Hypothalamus (tissue), 51 donors: ENCODE measurements at regions not wholly inside any gene's neighbourhood (a gene's known extent, or its start where the extent isn't known, plus 50 kb on each side); places are given as distances from the start of the nearest gene placed in this dataset.

Experiments used
- DNase-seq, 51 donors: peaks; one replicate each; lab custom pipeline; 2025; lab: John Stamatoyannopoulos, UW

DNA sequence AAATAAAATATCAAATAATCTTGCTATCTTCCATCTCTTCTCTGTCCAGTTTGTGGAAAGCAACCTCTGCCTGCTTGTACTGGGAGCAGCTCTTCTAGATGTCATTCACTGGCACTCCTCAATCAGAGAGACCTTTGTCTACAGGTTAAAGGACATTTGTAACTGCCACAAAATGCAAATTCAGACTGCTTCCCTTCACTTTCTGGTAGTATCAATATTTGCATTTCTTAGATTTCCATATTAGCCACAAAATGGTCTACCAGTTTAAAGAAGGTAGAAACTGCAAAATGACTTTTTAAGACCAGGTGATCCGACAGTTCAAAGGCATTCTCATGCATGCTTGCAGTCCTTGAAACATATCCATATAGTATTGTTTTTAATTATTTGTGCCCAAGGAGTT, 51.7 kb upstream of the RCN1 start:
- DNase-seq = no peak

DNA sequence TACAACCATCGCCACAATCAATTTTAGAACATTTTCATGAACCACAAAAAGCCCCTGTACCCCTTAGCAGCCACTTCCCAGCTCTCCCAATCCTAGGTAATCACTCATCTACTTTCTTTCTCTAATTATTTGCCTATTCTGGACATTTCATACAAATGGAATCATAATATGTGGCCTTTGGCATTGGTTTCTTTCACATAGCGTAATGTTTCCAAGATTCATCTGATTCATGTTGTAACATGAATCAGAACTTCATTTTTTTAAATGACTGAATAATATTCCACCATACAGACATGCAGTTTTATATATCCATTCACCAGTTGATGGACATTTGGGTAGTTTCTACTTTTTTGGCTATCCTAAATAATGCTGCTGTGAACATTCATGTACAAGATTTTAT, 56.2 kb upstream of the RCN1 start:
- DNase-seq = no peak

GRCh38 chr11:32034149-32034548, 56.7 kb upstream of the RCN1 start:
- no peak for DNase-seq

DNA sequence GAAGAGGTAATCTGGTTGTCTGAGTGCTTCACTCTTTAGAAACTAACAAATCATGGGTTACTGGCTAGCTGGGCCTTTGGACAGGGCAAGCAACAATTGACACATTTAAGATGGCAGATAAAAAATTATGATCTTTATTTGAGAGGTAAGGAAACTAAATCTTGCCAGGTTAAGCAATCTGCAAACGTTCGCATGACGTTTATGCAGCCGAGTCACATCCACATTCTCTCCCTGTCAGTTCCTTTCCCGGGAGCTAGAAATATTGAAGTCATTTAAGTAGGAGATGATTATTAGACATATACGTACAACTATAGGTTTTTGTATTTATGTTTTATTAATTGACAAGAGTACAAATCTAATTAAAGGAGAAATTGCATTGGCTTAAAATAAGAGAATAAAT, 57.4 kb upstream of the RCN1 start:
- DNase-seq = no peak

DNA sequence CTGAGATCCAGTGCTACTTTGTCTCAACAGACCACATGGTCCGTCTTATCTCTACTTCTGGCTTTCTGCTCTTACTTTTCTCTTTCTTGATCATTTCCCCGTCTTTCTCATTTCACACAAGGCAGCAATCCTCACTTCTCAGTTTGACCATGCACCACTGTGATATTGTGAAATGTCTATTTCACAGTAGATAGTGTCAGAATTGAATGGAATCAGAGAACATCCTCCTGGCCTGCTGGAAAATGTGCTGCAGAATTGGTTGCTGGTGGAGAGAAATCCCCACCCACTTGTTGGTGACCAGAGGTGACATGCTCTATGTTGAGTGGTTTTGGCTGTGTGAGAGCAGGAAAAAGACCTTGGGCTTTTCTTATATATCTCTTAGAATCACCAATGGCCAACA, 57.8 kb upstream of the RCN1 start:
- no peak for DNase-seq

- no peak for DNase-seq
These were observed 58.4 kb upstream of the RCN1 start for GRCh38 chr11:32032478-32032877.

DNA sequence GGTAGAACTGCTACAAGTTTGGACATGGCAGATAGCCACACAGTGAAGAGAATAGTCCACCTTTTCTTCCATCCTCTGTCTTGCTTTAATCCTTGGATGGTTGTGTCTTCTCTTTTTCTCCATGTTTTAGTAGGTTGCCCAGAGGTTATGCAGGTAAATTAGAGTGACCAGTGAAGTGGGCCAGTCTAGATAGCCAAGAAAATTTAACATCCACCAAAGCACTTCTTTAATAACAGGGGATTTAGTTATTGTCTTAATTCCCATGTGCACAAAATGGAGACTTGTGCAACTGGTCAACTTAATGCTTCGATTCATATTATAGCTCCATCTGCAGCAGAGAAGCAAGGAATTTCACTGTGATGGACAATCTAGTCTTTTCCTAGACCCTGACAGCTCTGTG, 58.8 kb upstream of the RCN1 start:
- no peak for DNase-seq

GRCh38 chr11:32030875-32031503, 59.9 kb upstream of the RCN1 start:
- DNase-seq = no peak

GRCh38 chr11:32029721-32030120, 61.2 kb upstream of the RCN1 start:
- peak in 7 of 51 donors; percentile 3 to 55 (median 17) for DNase-seq

GRCh38 chr11:32028201-32028600, 62.7 kb upstream of the RCN1 start:
- DNase-seq = no peak

DNA sequence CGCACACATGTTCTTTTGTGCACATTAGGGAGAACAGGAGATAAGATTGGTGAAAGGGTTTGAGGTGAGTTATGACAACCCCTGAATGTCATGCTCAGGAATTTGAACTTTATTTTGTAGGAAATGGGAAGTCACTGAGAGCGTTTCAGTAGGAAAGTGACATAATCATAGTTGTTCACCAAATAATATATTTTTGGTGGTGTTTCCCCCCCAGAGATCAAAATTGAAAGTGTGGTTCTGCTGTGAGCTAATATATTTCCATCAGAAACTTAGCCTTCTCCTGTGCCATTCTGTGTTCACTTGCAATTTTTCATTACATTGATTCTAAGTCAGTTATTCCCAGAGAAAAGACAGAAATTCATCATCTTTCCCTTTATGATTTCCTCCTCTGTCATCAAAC, 64.1 kb upstream of the RCN1 start:
- no peak for DNase-seq

- DNase-seq = no peak
These were observed 65.9 kb upstream of the RCN1 start for GRCh38 chr11:32024948-32025347.

DNA sequence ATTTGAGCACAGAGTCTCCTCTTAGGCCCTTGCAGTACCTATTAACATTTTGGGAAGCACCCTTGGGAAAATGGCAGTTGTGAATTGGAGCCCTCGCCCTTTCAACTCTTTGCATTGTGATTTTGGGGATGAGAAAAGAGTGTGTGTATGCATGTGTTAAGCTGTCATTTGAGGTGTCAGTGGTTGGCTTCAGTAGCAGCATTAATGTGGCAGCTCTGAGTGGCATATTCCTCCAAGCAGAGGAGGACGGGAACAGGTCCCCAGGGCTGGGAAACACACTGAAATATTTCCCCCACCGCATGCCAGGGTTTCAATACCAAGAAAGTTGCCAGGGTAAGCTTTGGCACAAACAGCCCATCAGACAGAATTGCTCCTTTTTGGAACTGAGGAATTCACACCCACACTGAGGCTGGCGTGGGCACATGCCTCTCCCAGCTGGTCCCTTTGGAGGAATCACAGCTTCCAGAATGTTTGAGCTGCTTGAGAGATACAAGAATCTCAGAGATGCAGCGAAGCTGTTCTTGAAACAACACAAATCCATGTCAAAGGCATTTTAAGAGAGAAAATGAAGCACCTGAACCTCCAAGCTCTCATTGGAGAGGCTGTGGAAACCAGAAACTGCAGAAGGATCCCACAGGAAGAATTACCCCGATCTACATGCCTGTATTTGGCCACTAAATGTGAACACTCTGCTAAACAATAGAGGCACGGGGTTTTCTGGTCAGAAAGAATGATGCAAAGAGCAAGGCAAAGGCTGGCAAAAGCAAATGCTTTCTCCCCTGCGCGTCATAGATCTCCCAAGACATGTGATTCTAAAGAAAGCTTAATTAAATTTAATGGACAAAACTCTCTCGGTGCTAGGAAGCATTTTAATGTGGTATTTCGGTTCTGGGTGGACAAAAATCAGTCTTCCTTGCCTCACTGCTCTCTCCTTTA, 67.2 kb upstream of the RCN1 start:
- DNase-seq = peak in 7 of 51 donors; percentile 5 to 13 (median 8)

GRCh38 chr11:32018672-32019071, 72.2 kb upstream of the RCN1 start:
- no peak for DNase-seq

DNA sequence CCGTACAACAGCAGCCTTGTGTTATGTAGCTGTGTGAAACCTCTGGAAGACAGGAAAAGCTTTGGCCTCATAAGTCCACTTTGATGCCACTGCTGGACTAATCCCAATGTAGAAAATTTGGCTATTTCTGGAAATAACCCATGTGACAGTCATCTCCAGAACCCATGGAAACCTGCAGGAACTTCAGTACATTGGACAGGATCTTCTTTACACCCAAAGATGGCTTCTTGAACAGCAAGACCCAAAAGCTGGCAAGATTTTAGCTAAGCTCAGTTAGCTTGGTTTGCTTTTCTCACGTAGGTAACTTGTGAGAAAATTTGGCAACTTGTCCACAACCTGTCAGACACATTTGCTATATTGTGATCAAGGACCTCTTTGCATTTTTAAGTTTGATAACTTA, 74.8 kb upstream of the RCN1 start:
- no peak for DNase-seq

DNA sequence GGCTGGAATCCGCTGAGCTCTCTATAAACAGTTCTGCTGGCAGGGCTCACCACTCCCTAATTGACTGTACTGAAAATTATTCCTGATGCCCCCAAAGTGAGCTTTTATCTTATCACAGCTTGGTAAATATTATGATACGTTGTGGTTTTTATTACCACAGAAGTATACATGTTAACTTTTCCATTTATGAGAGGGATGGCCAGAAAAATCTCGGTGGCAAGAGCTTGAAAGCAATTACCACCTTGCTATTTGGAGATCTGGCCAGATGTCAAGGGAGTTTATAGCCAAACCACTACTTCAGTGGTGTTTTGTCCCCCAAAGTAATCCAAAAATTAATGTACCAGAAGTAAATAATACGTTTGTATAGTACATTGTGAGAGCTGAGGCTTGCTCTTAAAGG, 75.4 kb upstream of the RCN1 start:
- DNase-seq = no peak

DNA sequence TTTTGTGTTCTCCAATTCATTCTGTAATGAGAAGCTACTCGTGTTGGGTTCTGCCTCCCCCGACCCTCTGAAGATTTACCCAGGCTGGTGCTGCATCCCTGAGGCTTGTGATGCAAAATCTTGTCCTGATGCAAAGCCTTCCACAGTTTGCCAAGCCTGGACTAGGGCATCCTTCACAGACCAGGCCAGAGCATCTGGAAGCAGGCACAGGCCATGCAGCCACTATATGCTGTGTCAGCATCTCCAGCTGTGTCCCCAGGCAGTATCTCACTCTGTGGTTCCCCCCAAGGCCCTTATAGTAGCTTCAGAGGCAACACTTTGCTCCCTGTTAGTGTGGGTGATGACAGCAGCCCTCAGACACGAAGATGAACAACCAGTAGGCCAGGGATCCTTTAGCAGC, 77.3 kb upstream of the RCN1 start:
- no peak for DNase-seq

DNA sequence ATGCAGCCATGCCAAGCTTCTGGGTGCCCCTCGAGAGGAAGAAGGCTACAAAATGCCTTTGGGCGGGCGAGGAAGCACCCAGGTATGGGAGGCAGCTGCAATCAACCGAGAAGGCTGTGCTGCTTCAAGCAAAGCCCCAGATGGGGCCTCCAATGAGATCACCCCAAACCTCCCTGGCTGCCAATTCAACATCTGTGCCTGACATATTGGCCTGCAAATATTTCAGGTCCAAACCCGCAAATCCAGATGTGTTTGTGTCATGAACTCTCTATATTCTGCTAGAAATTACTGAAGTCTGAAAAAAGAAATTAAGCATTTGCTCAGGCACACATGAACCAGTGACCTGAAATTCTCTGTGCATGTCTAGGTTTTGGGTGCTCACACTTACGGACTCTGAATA, 78.8 kb upstream of the RCN1 start:
- DNase-seq = no peak

DNA sequence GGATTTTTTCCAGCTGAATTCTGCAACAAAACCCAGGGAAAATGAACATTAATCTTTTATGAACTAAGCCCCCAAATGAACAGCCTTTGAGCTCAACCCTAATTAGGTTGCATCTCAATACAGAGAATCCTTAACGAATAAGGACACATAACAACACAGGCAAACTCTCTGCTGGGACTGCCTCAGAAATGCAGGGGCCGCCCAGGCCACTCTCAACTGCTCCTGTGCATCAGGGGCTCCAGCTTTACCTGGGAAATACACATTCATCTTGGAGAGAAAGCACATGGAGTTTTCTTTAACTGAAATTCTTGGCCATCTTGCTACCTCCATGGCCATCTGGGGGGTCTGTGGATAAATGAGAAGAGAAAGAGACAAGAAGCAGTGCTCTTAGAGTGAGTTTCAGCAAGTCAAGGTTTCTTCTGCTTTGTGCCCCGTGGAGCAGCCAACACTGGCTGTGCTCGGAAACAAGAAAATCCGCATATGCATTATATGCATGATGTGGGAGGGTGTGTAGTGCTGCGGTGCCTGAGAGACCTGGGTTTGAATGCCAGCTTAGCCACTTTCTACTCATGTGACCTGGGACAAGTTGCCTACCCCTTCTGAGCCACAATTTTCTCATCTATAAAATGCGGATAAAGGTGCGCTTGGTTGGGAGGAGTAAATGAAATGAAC, 81.9 kb upstream of the RCN1 start:
- no peak for DNase-seq

GRCh38 chr11:32006799-32007388, 84.0 kb upstream of the RCN1 start:
- peak in 3 of 51 donors; percentile 11 to 17 (median 17) for DNase-seq

DNA sequence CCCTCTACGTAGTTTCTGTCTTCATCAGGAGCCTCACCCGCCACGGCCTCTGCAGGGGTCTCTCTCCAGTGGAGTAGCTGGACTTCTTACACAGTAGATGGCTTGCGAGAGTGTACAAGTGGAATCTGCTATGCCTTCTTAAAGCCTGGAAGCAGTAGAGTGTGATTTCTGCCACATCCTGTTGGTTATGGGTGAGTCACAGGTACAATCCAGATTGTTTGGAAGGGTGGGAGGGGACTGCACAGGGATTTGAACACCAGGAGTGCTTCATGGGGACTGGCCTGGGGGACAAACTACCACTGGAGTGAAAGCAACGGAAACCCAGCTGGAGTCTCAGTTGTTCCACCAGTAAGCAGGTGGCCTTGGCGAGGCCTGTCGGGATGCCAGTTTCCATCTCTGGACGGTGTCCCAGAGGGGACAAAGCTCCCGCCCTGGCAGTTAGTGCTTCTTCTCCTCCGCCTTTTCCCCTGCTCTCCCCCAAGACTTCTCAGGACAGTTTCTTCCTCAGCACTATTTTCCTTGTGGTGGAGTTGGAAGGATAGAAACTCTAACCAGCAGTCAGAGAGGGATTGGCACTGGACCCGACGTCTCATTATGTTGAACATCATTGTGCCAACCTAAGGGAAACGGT, 85.0 kb upstream of the RCN1 start:
- DNase-seq = no peak
